GM10266 (cell line): ENCODE measurements at regions not wholly inside any gene's neighbourhood (a gene's known extent, or its start where the extent isn't known, plus 50 kb on each side); places are given as distances from the start of the nearest gene placed in this dataset.
"Not testable (repeated sequence)": the region's sequence is repeated elsewhere in the genome, so short reads cannot be mapped to it uniquely, and the experiment has no call there.

Experiments used
- DNase-seq: peaks from one replicate; pipeline ENCODE4 v3.0.0; 2012; ENCODE audit errors: extremely low spot score
- CTCF ChIP-seq: IDR thresholded peaks from 2 replicates; pipeline ENCODE4 v1.5.1; 2012; ENCODE audit warnings: mild to moderate bottlenecking, low read depth; ENCODE audit not compliant: control insufficient read depth, insufficient read depth; ENCODE audit errors: missing control alignments

- DNase-seq = no peak
- no peak for TF ChIP-seq CTCF
Measured at GRCh38 chr6:19399406-19399805, 437.8 kb upstream of the ID4 start.

- DNase-seq = not testable (repeated sequence)
Measured at GRCh38 chr6:19404884-19405283, 432.3 kb upstream of the ID4 start.

DNA sequence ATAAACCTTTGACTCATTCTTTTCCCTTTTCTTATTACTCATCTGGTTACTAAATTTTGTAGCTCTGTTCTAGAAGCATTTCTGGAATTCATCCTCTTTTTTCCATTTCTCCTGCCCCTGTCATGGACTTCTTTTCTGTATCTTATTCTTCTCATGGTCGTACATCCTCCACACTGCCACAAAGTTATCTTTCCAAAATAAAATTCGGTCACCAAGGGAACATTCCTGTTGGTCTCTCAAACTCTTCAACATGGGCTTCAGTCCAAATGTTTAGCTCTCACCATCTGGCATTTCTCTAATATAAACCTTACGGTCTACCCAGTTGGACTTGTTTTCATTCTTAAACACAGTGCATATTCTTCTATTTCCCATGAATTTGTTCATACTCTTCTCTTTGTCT, 428.8 kb upstream of the ID4 start:
- no peak for DNase-seq
- no peak for TF ChIP-seq CTCF

DNA sequence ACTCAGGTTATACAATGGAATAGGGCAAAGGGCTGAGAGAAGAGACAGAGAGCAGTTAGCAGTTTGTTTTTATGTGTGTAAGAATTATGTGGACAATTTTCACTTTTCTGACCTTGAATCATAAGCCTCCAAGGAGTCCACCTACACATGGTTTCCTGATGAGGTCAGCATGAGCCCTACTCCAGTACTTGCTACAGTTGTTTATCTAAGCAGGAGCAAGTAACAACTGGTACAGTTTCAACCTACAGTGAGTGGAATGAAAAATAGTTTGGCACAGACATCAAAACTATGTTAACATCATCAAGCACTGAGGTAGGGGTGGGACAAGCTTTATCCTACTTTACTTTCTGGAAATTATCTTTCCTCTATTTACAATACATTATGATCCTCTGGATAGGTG, 426.7 kb upstream of the ID4 start:
- no peak for DNase-seq
- no peak for TF ChIP-seq CTCF

DNA sequence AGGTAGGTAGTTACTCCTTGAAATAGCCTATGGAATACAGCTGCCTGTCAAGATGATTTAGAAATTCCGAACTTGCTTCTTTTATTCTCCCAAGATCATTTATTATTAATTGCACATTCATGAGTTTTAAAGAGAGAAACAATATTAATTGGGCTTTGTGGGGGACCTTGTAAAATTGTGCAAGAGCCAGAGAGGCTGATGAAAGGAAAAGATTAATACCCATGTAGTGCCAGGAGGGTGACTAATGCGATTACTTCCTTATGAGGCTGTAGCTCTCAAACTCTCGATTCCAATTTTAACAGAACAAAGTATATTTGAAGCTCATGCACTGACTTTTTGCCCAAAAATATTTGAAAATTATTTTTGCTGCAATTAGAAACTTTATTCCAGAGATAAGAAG, 423.8 kb upstream of the ID4 start:
- DNase-seq = no peak
- TF ChIP-seq CTCF = no peak

- DNase-seq = no peak
- no peak for TF ChIP-seq CTCF
Measured at GRCh38 chr6:19415605-19416326, 421.4 kb upstream of the ID4 start.

- TF ChIP-seq CTCF = no peak
- DNase-seq = no peak
Measured at GRCh38 chr6:19416811-19417210, 420.4 kb upstream of the ID4 start.

DNA sequence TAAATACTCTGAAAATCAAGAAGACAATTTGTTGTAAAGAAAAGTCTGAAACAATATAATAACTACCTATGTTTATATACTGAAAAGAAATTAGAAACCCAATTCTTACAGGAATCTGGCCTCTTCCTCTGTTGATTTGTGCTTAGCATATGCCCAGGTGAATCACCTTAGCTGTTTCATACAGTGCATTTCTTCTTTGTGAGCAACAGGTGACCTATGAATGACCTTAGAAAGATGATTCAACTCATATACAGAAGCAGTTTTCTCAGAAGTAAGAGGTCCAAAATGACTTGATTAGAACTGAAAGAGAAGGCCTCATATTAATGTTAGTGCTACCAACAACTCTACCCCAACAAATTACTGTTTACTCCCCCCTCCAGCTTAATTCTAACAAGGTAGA, 419.5 kb upstream of the ID4 start:
- no peak for DNase-seq
- no peak for TF ChIP-seq CTCF
